ENCODE measurements at regions not wholly inside any gene's neighbourhood (a gene's known extent, or its start where the extent isn't known, plus 50 kb on each side); places are given as distances from the start of the nearest gene placed in this dataset.

GRCh38 chr13:78138756-78139155 lies 220.1 kb upstream of the EDNRB start:
- no peak for TF ChIP-seq CTCF (IDR thresholded peaks at IDR 0.05)
- no peak for TF ChIP-seq POLR2AphosphoS5 (IDR thresholded peaks at IDR 0.05)

All from prostate gland (tissue), 2 donors.